ENCODE measurements at regions not wholly inside any gene's neighbourhood (a gene's known extent, or its start where the extent isn't known, plus 50 kb on each side); places are given as distances from the start of the nearest gene placed in this dataset.
A peak's percentile ranks its signal among the peaks of the same experiment; 100 is the strongest.

DNA sequence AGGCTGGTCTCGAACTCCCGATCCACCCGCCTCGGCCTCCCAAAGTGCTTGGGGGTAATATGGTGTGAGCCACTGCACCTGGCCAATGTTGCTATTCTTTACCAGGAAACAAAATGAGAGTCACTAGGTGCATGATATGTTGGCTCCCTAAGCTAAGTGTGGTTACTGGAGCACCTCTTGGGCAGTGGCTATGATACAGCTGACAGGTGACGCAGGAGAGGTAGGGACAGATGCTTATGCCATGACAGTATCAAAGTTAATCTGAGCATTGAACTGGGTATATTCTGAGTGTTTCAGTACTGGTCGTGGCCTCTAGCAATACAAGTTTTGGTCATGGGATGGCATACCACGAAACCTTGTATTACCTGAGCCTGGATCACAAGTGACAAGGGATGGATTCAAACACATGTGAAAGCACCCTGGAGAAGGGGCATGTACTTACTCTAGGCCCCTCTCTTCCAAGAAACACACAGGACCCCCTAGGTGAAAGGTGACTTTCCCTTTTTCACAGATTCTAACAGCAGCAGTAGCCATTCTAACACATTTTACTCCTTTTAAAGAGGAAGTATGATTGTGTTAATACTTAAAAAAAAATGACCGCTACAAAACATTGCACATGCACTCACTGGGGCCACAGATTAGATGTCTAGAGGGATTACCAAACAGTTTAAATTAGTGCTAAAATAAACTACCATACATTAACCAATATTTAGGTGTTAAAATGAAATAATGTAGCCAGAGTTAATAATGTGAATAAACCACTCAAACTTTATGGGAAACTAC lies 467.3 kb downstream of the SHQ1 start:
- no peaks in the 10 kb centered on the region for H3K9me3 ChIP-seq (replicated peaks in 1 of 2; ENCODE audit: control insufficient read depth in 1 of 2, insufficient read depth in 1 of 2, low read length in 2 of 2)
- no peaks in the 10 kb centered on the region for H3K27me3 Mint-ChIP-seq (ENCODE audit: low read depth in 3 of 3)
- H3K9ac ChIP-seq (ENCODE audit: insufficient read depth, low read length, poor library complexity, severe bottlenecking) = no peak overlapping the region
- no peaks in the 10 kb centered on the region for H3K9me3 Mint-ChIP-seq
- H3K27ac Mint-ChIP-seq = peak overlapping the region in 6 of 7 donors; percentile 21 to 78 (median 56)
- no peaks in the 10 kb centered on the region for H3K27me3 ChIP-seq (ENCODE audit: control insufficient read depth in 2 of 2, insufficient read depth in 2 of 2, low read length in 2 of 2)
- DNase-seq = peak in 1 of 3 donors; percentile 36
- WGBS (ENCODE audit: insufficient coverage) = 90% methylated on average over 7 of the region's 8 CpGs
- peak overlapping the region in 1 of 2 donors; percentile 37 for H3K4me3 Mint-ChIP-seq
- peaks cover 70% of the 10 kb centered on the region for H3K4me1 Mint-ChIP-seq
- no peak overlapping the region for H3K4me3 ChIP-seq (replicated peaks in 1 of 3; ENCODE audit: low read depth in 2 of 3, low read length in 3 of 3)
- H3K79me2 ChIP-seq (ENCODE audit: insufficient read depth, low read length) = peaks cover 67% of the 10 kb centered on the region
- TF ChIP-seq, protein P1, sequence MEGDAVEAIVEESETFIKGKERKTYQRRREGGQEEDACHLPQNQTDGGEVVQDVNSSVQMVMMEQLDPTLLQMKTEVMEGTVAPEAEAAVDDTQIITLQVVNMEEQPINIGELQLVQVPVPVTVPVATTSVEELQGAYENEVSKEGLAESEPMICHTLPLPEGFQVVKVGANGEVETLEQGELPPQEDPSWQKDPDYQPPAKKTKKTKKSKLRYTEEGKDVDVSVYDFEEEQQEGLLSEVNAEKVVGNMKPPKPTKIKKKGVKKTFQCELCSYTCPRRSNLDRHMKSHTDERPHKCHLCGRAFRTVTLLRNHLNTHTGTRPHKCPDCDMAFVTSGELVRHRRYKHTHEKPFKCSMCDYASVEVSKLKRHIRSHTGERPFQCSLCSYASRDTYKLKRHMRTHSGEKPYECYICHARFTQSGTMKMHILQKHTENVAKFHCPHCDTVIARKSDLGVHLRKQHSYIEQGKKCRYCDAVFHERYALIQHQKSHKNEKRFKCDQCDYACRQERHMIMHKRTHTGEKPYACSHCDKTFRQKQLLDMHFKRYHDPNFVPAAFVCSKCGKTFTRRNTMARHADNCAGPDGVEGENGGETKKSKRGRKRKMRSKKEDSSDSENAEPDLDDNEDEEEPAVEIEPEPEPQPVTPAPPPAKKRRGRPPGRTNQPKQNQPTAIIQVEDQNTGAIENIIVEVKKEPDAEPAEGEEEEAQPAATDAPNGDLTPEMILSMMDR (IDR thresholded peaks at IDR 0.05) = no peak
- no peak overlapping the region for H3K4me2 ChIP-seq (replicated peaks; ENCODE audit: extremely low read depth, low read length, poor library complexity, severe bottlenecking)
- peaks cover 25 to 29% of the 10 kb centered on the region in 2 donors for H3K36me3 Mint-ChIP-seq
- H4K20me1 ChIP-seq (ENCODE audit: insufficient read depth, low read length) = peaks cover 90% of the 10 kb centered on the region
- peaks cover 10 to 22% of the 10 kb centered on the region in 2 donors for H3K36me3 ChIP-seq (replicated peaks in 1 of 2; ENCODE audit: control insufficient read depth in 1 of 2, insufficient read depth in 2 of 2, low read length in 2 of 2)
- H3K4me1 ChIP-seq (ENCODE audit: control insufficient read depth in 1 of 2, insufficient read depth in 2 of 2, low read length in 2 of 2) = peaks cover 32 to 50% of the 10 kb centered on the region in 2 donors
- H3K27ac ChIP-seq (ENCODE audit: low read depth in 1 of 2, low read length in 2 of 2) = peak overlapping the region in 1 of 2 donors; percentile 32
- intact Hi-C loops (cut with micrococcal nuclease) = no loop called here
- H2AFZ ChIP-seq (ENCODE audit: insufficient read depth, low read depth, low read length, poor library complexity, severe bottlenecking) = no peak overlapping the region

DNA sequence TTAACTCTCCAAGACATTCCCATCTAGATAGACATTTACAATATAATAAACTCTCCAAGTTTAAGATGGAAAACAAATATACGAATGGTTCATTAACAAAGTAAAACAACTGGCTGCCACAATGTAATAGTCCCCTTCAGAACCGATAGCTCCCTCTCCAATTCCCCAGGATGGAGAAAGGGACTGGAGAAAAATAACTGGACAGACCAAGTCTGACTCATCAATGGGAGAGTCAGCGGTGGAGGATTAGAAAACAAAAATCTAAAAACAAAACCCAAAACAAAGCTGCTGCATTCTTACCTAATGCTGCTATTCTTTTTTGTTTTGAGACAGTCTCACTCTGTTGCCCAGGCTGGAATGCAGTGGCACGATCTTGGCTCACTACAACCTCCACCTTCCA lies 468.1 kb downstream of the SHQ1 start:
- no peaks in the 10 kb centered on the region for H3K9me3 Mint-ChIP-seq
- peaks cover 28 to 29% of the 10 kb centered on the region in 2 donors for H3K36me3 Mint-ChIP-seq
- Histone ChIP-seq H3K79me2 (ENCODE audit: insufficient read depth, low read length) (peaks cover 60% of the 10 kb centered on the region), H3K9me3 (replicated peaks in 1 of 2; ENCODE audit: control insufficient read depth in 1 of 2, insufficient read depth in 1 of 2, low read length in 2 of 2) (no peaks in the 10 kb centered on the region), H4K20me1 (ENCODE audit: insufficient read depth, low read length) (peaks cover 90% of the 10 kb centered on the region), H2AFZ (ENCODE audit: insufficient read depth, low read depth, low read length, poor library complexity, severe bottlenecking) (no peak overlapping the region), H3K4me1 (ENCODE audit: control insufficient read depth in 1 of 2, insufficient read depth in 2 of 2, low read length in 2 of 2) (peaks cover 37 to 55% of the 10 kb centered on the region in 2 donors), H3K36me3 (replicated peaks in 1 of 2; ENCODE audit: control insufficient read depth in 1 of 2, insufficient read depth in 2 of 2, low read length in 2 of 2) (peaks cover 10 to 23% of the 10 kb centered on the region in 2 donors), H3K4me2 (replicated peaks; ENCODE audit: extremely low read depth, low read length, poor library complexity, severe bottlenecking) (no peak overlapping the region), H3K9ac (ENCODE audit: insufficient read depth, low read length, poor library complexity, severe bottlenecking) (no peak overlapping the region), H3K27me3 (ENCODE audit: control insufficient read depth in 2 of 2, insufficient read depth in 2 of 2, low read length in 2 of 2) (no peaks in the 10 kb centered on the region), H3K27ac (ENCODE audit: low read depth in 1 of 2, low read length in 2 of 2) (no peak overlapping the region), H3K4me3 (replicated peaks in 1 of 3; ENCODE audit: low read depth in 2 of 3, low read length in 3 of 3) (no peak overlapping the region)
- DNase-seq = no peak
- intact Hi-C loops (cut with micrococcal nuclease) = no loop called here
- no peak overlapping the region for H3K4me3 Mint-ChIP-seq
- WGBS (ENCODE audit: insufficient coverage) = 100% methylated on average over 1 of the region's 4 CpGs
- peak overlapping the region in 2 of 7 donors; percentile 50 to 57 for H3K27ac Mint-ChIP-seq
- TF ChIP-seq, protein P1 (IDR thresholded peaks at IDR 0.05) = no peak
- H3K4me1 Mint-ChIP-seq = peaks cover 71% of the 10 kb centered on the region
- no peaks in the 10 kb centered on the region for H3K27me3 Mint-ChIP-seq (ENCODE audit: low read depth in 3 of 3)
